ENCODE measurements at regions not wholly inside any gene's neighbourhood (a gene's known extent, or its start where the extent isn't known, plus 50 kb on each side); places are given as distances from the start of the nearest gene placed in this dataset.

DNA sequence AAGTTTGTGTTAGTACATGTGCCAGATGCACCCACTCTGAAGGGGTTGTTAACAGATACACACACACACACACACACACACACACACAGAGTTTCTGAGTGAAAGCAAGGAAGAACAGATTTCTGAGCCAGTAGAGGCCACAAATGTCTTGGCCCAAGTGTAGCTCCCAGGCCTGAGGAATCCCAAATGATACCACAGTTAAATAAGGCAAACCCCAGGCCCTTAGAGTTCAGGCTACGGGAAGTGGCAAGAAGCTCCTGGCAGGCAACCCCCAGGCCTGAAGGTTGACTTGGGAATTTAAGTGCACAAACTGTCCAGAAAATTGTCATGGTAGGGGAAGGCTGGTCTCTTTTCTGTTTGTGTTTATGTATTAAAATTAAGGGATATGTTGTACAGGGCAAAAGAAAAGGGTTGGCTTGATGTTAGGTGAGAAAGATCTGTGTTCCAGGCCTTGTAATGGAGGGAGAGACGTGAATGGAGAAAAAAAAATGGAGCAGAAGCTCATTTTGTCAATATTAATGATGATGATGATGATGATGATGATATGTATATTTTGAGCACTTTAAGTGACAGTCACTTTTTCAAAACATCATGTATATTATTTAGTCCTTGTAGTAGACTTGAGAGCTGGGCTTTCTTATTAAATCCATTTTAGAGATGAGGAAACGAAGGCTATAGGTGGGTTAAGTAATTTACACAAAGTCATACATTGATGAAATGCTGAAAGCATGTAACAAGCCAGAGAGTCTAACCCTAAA is 317.0 kb upstream of the JAG1 start:
- no peak for DNase-seq (ENCODE audit: low spot score)

DNA sequence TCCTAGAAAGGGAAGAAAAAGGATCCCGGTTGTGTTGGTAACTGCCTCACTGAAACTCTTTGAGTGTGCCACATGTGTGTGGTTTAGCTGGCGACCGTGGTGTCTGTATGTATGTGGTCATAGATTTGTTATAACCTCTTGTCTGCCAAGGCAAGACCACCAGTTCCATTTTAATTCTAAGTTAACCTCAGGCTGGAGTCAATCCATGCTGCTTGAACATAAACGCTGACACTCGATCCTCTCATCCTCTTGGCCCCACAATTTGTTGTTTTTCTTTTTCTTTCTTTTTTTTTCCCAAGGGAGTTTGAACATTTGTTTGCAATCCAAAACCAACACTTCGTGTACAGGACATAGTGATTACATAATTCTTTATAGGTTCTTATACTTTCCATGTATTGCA is 318.9 kb upstream of the JAG1 start:
- no peak for DNase-seq (ENCODE audit: low spot score)

DNA sequence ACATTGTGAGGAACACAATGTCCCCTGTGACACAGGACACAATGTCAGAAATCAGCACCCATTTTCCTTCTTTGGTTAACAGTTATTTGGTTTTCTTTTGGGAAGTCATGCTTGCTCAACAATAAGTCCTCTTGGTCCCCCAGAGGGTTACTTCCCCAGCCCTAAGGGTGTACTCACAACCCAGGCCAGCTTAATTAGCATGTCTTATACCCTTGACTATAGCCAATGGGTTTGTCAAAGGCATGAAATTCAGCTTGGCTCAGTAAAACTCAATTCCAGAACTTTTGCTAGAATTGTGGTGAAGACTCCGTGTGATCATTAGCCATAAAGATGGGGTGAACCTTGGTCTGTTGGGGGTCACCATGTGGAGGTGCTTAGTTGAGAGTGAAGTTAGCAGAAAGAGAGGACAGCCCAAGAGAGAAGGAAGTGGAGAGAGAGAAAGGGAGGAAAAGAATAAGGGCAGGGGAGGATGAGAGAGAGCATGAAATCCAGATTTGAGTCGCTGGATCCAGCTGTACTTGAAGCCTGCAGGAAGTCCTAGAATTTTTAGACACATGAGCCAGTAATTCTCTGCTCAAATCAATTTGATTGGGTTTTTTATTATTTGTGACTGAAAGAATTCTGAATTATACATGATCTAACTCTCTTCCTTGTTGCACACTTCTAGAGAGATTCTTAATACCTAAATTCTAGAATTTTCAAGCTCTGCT is 321.3 kb upstream of the JAG1 start:
- DNase-seq (ENCODE audit: low spot score) = no peak

DNA sequence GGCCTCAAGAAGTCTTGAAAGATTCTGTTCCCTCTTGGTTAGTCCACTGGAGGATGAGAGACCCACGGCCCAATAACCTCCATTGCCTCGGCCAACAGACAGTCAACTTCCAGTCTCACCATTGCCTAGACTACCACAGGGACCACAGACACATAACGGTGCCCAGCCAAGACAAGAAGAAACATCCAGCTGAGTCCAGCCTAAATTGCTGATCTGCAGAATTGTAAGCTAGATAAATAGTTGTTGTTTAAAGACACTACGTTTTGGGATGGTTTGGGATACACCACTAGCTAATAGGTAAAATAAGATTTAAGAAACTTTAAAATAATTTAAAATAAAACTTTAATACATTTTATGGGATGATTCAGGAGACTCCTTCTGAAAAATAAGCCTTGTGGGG is 324.7 kb upstream of the JAG1 start:
- no peak for DNase-seq (ENCODE audit: low spot score)

DNA sequence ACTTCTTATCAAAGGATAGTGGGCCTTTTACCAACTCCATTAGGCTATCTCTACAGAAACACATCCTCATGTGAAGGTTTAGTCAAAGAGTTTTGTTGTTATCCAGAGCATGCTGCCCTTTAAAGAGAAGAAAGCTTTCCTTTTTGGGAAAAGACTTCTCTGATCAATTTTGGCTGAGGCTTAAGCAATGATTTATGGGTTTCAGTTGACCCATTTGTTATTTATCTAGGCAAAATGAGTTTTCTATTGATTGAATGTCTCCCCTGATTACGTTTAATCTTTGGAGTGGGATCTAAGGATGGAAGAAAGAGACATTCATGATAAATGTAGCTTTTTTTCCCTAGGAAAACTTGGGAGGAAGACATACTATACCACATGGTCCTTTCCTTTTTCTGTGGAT is 326.6 kb upstream of the JAG1 start:
- DNase-seq (ENCODE audit: low spot score) = no peak

DNA sequence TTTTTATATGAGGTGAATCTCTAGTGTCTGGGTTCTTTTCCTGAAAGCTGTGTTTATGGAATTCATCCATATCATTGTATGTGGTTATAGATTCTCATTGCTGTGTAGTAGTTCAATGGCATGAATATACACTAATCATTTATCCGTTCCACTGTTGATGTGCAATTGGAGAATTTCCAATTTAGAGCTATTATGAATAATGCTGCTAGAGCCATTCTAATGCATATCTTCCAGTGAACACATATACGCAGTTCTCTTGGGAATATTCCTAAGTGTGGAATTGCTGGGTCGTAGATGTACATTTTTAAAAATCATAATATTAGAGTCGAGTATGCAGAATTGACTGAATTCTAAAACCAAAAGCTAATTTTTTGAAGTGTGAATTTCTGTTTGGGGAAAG is 327.5 kb upstream of the JAG1 start:
- DNase-seq (ENCODE audit: low spot score) = no peak

DNA sequence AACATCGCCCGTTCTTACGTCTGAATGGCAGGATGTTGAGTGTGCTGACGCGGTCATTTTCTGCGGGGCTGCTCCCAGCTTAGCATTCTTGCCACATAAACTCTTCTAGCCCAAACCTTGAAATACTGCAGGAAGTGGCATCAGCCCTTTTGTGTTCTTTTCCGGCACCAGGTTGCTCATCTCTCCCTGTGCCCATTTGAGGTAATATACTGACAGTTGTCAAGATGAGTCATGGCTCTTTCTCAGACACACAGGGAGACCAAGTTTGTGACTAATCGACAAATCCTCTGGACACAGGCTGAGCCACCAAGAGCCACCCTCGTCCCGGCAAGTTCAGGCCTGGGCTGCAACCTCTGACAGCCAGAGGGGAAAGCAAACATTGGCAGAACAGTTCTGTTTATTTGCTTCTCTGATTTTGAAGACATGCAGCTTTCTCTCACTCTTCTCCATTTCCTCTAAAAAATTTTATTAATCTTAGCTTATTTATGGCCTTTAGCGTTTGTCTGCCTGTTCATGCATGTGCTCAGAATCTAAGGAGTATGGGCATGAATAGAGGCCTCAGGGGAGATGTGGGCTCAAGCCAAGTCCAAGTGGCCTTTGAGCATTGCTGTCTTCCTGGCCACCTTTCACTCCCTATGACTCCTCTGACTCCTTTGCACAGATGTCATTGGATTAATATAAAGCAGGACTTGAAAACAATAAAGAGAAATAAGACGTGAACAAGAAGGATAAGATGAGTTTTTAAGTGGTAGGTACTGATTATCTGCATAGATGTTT is 328.2 kb upstream of the JAG1 start:
- DNase-seq (ENCODE audit: low spot score) = no peak

DNA sequence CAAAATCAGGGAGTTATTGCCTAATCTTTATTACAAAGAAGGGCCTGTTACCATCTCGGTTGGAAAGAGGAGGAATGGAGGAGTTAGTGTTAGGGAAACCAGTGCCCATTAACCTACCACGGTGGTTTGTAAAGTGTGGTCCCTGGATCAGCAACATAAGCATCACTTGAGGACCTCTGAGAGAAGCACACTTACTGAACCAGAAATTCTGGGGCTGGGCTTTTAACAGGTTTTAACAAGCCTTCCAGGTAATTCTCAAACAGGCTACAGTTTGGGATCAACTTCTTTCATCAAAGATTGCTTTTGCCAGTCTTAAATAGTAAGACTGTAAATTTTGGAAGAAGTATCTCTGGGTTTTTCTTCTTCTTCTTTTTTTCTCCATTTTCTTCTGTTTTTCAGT is 329.5 kb upstream of the JAG1 start:
- no peak for DNase-seq (ENCODE audit: low spot score)

DNA sequence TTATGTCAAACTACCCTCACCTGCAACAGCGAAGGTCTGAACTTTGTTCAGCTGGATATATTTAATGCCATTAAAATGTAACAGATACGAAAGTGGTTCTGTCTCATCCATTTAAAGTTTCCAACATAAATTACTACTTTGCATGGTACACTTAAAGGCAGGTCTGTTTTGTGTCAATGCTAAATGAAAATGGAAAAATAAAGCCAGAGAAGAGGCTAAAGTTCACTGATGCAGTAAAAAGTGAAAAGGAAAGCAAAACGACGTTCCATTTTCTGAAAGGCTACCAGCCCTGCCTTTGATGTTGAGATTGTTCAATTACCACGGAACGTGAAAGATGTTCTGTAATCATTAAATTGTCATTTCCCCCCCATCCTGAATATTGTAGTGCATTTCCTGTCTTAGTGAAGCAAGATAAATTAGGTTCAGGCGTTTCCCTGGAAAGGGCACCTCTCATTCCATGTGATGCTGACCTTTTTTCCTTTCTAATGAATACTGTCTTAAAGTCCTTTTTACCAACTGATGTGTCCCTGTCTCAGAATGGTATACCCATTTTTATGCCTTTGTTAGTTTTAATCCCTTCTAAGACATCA is 334.7 kb upstream of the JAG1 start:
- DNase-seq (ENCODE audit: low spot score) = no peak

DNA sequence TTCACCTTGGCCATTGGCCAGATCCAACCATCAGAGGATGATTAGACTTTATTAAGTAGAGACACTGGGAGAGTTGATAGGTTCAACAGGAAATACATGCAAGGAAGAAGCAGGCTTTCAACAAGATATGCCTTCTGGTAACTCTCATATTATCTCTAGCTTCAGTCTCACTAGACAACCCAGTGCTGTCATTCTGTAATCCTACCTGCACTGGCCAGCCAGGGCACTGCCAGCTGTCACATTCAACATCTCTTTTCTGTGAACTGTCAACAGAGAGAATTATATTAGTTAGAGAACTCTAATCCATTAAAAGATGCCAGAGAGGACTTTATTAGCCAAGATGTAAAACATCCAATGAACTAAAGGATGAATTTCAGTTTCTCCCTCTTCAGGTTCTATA is 337.9 kb upstream of the JAG1 start:
- no peak for DNase-seq (ENCODE audit: low spot score)

DNA sequence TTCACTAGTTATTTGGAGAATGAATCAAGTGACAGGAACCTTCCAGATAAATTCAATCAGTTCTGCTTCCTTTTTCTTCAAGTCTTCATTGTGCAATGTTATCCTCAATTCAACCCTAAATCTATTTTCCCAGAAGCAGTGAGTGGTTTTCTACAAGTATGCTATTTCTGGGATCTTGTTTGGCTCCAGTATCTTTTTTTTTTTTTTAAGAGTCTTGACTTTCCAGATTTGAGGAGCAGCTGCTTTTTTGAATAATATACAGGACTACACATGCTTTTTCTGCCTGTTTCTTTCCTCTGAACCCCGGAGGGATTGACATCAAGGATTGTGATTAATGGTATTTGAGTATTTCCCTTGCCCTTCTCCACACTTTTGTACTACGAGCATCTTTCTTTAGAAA is 339.2 kb upstream of the JAG1 start:
- DNase-seq (ENCODE audit: low spot score) = no peak

DNA sequence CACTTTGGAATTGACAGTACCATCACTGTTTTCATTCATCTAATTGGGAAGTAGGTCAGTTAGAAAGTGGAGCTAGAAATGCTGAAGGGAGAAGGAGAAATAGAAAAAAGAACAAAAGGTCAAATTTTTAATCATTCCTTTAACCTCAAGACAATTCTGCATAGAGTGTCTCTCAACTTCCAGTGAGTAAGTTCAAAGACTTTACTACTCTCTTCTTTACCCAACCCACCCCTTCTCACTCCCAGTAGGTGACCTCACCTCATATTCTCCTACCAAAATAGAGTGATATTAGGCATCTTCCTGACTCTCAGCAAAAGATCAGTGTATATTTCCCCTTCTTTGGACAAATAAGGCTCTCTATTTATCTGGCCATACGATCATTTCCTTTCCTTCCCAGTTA is 340.0 kb upstream of the JAG1 start:
- DNase-seq (ENCODE audit: low spot score) = no peak

DNA sequence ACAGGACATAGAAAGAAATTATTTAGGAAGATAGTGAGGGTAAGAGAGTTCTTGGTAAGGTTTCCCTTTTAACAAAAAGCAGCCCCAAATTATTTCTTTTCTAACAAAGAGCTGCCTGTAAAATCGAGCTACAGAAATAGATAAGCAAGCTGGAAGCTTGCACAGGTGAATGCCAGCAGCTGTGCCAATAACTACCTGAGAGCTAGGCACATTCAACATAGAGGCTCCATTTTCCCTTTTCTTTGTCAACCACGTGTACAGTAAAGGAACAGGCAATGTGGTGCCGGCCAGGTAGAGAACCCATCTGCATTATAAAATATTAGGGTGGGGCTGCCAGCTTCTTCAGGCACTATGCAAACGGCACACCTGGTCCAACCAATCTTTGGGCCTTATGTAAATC is 341.6 kb upstream of the JAG1 start:
- DNase-seq (ENCODE audit: low spot score) = no peak

DNA sequence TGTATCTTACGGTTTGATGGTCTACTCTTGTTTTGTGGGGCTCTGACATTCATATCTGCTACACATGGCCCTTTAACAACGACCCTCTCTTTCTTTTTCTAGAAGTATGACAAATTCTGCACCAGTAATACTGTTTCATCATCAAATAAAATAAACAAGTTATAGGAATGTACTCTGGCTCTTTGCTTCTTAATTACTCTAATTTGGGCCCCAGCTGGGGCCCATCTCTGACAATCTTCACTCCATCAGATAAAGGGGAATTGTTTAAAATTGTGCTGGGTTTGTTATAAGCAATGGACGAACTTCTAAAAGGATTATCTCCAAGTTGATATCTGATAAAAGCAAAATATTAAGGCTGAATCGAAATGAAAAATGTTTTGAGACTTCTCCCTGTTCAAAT is 343.6 kb upstream of the JAG1 start:
- no peak for DNase-seq (ENCODE audit: low spot score)

DNA sequence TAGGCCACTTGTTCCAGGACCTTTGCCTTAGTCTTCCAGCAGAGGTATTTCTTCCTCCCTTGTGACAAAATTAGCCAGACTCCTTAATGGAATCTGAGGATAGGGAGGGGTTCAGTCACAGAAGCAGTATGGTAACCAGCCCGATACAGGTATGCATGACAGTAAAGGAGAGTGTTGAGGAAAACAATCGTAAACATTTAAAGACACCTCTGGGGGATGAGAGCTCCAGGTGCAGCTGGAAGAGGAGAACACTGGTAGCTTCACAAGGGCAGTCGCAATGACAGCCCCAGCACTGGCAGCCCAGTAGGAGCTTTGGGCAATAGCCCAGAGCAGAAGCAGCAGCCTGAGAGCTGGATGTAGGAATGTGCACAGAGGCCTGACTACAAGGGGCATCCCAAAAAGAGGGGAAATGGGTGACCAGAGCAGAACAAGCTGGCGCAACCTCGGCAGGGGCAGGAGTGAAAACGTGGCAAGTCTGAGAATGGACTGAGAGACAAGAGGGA is 344.9 kb upstream of the JAG1 start:
- no peak for DNase-seq (ENCODE audit: low spot score)

DNA sequence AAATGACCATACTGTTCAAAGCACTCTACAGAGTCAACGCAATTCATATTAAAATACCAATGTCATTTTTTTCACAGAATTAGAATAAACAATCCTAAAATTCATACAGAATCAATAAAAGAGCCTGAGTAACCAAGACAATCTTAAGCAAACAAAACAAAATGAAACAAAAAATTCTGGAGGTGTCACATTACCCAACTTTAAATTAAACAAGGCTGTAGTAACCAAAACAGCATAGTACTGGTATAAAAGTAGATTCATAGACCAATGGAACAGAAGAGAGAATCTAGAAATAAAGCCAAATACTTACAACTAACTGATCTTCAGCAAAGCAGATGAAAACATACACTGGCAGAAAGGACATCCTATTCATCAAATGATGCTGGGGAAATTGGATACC is 346.9 kb upstream of the JAG1 start:
- no peak for DNase-seq (ENCODE audit: low spot score)

DNA sequence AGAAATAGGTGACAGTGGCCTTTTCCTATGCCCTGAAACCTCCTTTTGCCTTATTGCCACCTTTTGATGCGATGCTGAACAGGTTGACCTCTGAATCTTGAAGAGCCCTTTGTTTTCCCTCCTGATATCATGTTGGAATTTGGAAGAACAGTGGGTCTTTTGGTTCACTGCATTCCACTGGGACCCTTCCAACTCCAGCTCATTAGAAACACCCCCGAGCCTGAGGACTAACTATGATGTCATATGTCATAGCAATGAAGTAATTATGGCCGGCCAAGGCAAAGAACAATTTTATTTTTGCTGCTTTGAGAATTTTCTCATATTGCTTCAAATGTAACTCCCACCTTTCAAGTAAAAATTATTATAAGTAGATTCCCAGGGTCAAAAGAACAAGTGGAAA is 353.4 kb upstream of the JAG1 start:
- DNase-seq (ENCODE audit: low spot score) = no peak

DNA sequence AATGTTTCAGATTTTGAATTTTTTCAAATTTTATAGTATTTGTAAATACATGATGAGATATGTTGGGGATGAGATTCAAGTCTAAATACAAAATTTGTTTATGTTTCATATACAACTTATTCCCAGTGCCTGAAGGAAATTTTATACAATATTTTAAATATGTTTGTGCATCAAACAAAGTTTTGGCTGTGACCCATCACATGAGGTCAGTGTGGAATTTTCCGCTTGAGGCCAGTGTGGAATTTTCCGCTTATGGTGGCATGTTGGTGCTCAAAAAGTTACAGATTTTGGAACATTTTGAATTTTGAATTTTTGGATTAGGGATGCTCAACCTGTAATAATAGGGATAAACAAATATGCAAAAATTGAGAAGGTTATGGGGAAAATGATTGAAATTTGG is 356.6 kb upstream of the JAG1 start:
- DNase-seq (ENCODE audit: low spot score) = no peak

DNA sequence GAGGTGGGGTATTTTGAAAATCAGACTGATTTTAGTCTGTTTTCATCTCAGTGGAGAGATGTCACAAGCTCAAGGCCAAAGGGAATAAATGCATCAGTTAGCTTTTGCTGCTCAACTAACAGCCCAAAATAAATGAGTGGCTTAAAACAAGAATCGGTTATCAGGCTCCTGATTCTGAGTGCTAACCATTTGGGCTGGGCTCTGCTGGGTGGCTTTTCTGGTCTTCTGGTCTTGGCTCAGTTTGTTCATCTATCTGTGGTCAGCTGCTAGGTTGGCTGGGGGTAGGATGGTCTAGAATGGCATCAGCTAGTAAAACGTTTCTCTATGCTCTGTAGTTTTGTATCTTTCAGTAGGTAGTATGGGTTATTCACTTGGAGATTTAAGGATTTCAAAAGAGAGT is 357.5 kb upstream of the JAG1 start:
- no peak for DNase-seq (ENCODE audit: low spot score)

DNA sequence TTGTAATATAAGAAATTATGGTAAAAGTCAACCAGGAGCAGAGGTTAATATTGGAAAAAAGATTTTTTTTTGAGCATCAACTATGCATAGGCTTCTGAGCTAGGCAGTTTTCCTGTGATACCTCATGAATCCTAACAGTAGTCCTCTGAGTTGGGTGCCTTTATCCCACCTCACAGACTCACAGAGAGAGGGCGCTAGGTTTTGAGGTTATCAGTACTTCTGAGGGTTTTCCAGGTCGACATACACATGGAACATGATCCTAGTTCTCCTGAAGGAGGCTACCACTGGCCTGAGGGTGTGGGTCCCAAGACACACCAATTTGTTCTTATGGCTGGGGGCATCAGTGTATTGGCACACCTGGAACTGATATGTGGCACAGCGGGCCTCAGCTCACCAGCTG is 358.8 kb upstream of the JAG1 start:
- DNase-seq (ENCODE audit: low spot score) = no peak

DNA sequence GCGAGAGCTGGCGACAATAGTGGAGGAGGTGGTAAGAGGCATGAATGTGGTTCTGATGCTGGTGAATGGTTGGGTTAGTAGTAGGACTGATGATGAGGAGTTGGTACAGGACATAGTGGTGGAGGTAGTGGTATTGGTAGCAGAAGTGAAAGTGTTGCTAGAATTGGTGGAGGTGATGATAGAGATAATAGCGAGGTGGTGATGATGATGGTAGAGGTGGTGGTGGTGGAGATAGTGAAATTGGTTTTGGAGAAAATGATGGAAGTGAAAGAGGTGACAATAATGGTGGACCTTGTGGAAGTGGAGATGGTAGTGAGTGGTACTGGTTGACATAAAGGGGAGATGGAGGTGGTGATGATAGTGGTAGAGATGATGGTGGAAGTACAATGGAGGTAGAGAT is 360.2 kb upstream of the JAG1 start:
- DNase-seq (ENCODE audit: low spot score) = no peak

DNA sequence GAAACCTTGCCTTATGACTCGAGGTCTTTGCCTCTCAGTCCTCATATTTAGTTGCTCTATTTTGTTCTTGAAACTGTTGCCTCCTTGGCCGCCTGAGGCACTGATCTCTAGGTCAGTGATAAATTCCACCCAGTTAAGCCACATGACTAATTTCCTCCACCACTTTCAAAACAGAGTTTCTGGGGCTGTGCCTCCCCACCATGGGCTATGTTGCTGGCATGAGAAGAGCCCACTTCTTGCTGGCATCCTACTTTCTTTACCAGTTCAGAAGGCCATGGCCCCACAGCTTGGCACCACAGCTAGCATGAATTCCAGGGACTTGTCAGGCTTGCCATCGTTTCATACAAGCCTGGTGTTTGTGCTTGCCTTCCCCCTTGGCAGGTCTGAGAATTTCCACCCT is 361.4 kb upstream of the JAG1 start:
- DNase-seq (ENCODE audit: low spot score) = no peak

DNA sequence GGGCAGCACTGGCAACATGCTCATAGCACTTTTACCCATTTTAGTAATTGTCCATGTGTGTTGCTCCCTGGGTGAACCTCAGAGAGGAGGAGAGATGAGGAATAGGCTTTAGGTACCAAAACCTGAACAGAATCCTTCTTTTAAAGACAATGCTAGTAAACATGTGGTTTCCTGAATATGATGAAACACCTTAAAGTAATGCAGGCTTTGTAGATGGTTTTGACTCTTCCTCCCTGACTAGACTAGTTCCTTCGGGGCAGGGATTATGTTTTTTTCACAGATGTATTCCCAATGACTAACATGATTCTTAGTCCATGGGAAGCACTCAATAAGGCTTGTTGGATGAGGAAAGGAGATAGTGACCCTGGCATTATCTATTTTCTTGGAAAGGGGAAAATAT is 367.6 kb upstream of the JAG1 start:
- no peak for DNase-seq (ENCODE audit: low spot score)

All from D341Med (cell line).